HepG2 (cell line): ENCODE measurements at regions not wholly inside any gene's neighbourhood (a gene's known extent, or its start where the extent isn't known, plus 50 kb on each side); places are given as distances from the start of the nearest gene placed in this dataset.

Experiments
- NAIF1 ChIP-seq: sonication (generic); formaldehyde crosslinking; IDR thresholded peaks from 2 replicates; pipeline ENCODE4 v1.5.0; 2020; ENCODE audit warnings: mild to moderate bottlenecking, missing genetic modification reagents, borderline replicate concordance
- POLR2A ChIP-seq, 2 experiments: IDR thresholded peaks; 2 replicates each; pipeline ENCODE4 v1.6.1; 2011; ENCODE audit warnings: low read depth in 2 of 2, low read length in 2 of 2, mild to moderate bottlenecking in 1 of 2, moderate library complexity in 1 of 2; ENCODE audit not compliant: insufficient read depth in 1 of 2
- REST ChIP-seq, 2 experiments: IDR thresholded peaks; 2 replicates each; pipeline ENCODE4 v1.6.1; 2011 to 2012; ENCODE audit warnings: low read length in 2 of 2, borderline replicate concordance in 1 of 2, low read depth in 1 of 2, mild to moderate bottlenecking in 1 of 2, moderate library complexity in 1 of 2
- SMC3 ChIP-seq: IDR thresholded peaks from 2 replicates; pipeline ENCODE4 v1.6.1; 2011; ENCODE audit warnings: low read length, improper control_type of control experiment
- TBL1XR1 ChIP-seq: fragments of 150-350 bp; IDR thresholded peaks from 2 replicates; pipeline ENCODE4 v1.6.1; 2014; ENCODE audit warnings: borderline replicate concordance, low read length; ENCODE audit not compliant: partially characterized antibody
- TCF7 ChIP-seq: sonication (generic); IDR thresholded peaks from 2 replicates; pipeline ENCODE4 v1.6.1; 2016; ENCODE audit warnings: antibody characterized with exemption, low read depth
- YY1 ChIP-seq: IDR thresholded peaks from 2 replicates; pipeline ENCODE4 v1.6.1; 2011; ENCODE audit warnings: low read length, low read depth, moderate library complexity, mild to moderate bottlenecking; ENCODE audit not compliant: insufficient read depth, insufficient replicate concordance
- ZEB1 ChIP-seq: IDR thresholded peaks from 2 replicates; pipeline ENCODE4 v1.6.1; 2012; ENCODE audit warnings: mild to moderate bottlenecking, low read depth, inconsistent platforms; ENCODE audit not compliant: insufficient replicate concordance
- ZNF260 ChIP-seq: sonication (generic); formaldehyde crosslinking; IDR thresholded peaks from 2 replicates; pipeline ENCODE4 v1.4.0; 2020; ENCODE audit warnings: missing genetic modification reagents, low read depth, mild to moderate bottlenecking, borderline replicate concordance
- ZNF446 ChIP-seq: sonication (generic); formaldehyde crosslinking; IDR thresholded peaks from 2 replicates; pipeline ENCODE4 v1.5.0; 2020; ENCODE audit warnings: mild to moderate bottlenecking, missing genetic modification reagents
- ZNF777 ChIP-seq: sonication (generic); formaldehyde crosslinking; IDR thresholded peaks from 2 replicates; pipeline ENCODE4 v1.4.0; 2020; ENCODE audit warnings: missing genetic modification reagents
- TF ChIP-seq, protein P1 (sequence below): sonication (generic); formaldehyde crosslinking; IDR thresholded peaks from 2 replicates; pipeline ENCODE4 v1.5.0; 2020; ENCODE audit warnings: mild to moderate bottlenecking, missing genetic modification reagents, moderate library complexity
- TF ChIP-seq, protein P2 (sequence below): sonication (generic); formaldehyde crosslinking; IDR thresholded peaks from 2 replicates; pipeline ENCODE4 v1.4.0; 2020; ENCODE audit warnings: missing genetic modification reagents

- TF ChIP-seq ZNF260 (CRISPR knock-in tag) (no peak), SMC3 (no peak), ZNF777 (CRISPR knock-in tag) (no peak), REST (IDR thresholded peaks at IDR 0.05; ENCODE audit: borderline replicate concordance in 1 of 2, low read depth in 1 of 2, low read length in 2 of 2) (no peak), TBL1XR1 (no peak), NAIF1 (CRISPR knock-in tag) (no peak), YY1 (no peak), POLR2A (IDR thresholded peaks at IDR 0.05; ENCODE audit: insufficient read depth in 1 of 2, low read depth in 2 of 2, low read length in 2 of 2) (no peak), ZNF446 (CRISPR knock-in tag) (no peak), TCF7 (no peak), ZEB1 (no peak)
- TF ChIP-seq, protein P1, sequence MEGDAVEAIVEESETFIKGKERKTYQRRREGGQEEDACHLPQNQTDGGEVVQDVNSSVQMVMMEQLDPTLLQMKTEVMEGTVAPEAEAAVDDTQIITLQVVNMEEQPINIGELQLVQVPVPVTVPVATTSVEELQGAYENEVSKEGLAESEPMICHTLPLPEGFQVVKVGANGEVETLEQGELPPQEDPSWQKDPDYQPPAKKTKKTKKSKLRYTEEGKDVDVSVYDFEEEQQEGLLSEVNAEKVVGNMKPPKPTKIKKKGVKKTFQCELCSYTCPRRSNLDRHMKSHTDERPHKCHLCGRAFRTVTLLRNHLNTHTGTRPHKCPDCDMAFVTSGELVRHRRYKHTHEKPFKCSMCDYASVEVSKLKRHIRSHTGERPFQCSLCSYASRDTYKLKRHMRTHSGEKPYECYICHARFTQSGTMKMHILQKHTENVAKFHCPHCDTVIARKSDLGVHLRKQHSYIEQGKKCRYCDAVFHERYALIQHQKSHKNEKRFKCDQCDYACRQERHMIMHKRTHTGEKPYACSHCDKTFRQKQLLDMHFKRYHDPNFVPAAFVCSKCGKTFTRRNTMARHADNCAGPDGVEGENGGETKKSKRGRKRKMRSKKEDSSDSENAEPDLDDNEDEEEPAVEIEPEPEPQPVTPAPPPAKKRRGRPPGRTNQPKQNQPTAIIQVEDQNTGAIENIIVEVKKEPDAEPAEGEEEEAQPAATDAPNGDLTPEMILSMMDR (CRISPR knock-in tag) = no peak
- TF ChIP-seq, protein P2, sequence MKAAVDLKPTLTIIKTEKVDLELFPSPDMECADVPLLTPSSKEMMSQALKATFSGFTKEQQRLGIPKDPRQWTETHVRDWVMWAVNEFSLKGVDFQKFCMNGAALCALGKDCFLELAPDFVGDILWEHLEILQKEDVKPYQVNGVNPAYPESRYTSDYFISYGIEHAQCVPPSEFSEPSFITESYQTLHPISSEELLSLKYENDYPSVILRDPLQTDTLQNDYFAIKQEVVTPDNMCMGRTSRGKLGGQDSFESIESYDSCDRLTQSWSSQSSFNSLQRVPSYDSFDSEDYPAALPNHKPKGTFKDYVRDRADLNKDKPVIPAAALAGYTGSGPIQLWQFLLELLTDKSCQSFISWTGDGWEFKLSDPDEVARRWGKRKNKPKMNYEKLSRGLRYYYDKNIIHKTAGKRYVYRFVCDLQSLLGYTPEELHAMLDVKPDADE (CRISPR knock-in tag) = no peak
These were observed 116.8 kb upstream of the FSHR start for GRCh38 chr2:49271060-49271606.
